ENCODE measurements at regions not wholly inside any gene's neighbourhood (a gene's known extent, or its start where the extent isn't known, plus 50 kb on each side); places are given as distances from the start of the nearest gene placed in this dataset.

GRCh38 chr5:30752015-30752414 is 441.5 kb upstream of the CDH6 start:
- Histone ChIP-seq H3K27me3 (ENCODE audit: insufficient read depth) (no peaks in the 10 kb centered on the region), H3K4me2 (no peak overlapping the region), H3K9me3 (no peaks in the 10 kb centered on the region), H3K27ac (ENCODE audit: low read depth in 2 of 2, low read length in 1 of 2) (no peak overlapping the region), H3K36me3 (replicated peaks in 1 of 2; ENCODE audit: control insufficient read depth in 1 of 2, insufficient read depth in 2 of 2, low read length in 1 of 2) (no peaks in the 10 kb centered on the region), H3K9me2 (no peaks in the 10 kb centered on the region), H3K4me1 (ENCODE audit: control insufficient read depth in 1 of 2, insufficient read depth in 2 of 2, low read depth in 1 of 2, low read length in 1 of 2) (no peaks in the 10 kb centered on the region), H3K79me2 (ENCODE audit: insufficient read depth) (no peaks in the 10 kb centered on the region), H3F3A (replicated peaks; ENCODE audit: insufficient read depth) (no peaks in the 10 kb centered on the region), H4K20me1 (ENCODE audit: insufficient read depth) (no peaks in the 10 kb centered on the region), H2AFZ (ENCODE audit: low read depth) (no peak overlapping the region), H3K9ac (no peak overlapping the region), H3K4me3 (ENCODE audit: low read depth in 2 of 2, low read length in 1 of 2) (no peak overlapping the region)
- POLR2A ChIA-PET, result no interaction called here
- TF ChIP-seq CTCF (IDR thresholded peaks at IDR 0.05), result no peak
- TF ChIP-seq, protein P1, sequence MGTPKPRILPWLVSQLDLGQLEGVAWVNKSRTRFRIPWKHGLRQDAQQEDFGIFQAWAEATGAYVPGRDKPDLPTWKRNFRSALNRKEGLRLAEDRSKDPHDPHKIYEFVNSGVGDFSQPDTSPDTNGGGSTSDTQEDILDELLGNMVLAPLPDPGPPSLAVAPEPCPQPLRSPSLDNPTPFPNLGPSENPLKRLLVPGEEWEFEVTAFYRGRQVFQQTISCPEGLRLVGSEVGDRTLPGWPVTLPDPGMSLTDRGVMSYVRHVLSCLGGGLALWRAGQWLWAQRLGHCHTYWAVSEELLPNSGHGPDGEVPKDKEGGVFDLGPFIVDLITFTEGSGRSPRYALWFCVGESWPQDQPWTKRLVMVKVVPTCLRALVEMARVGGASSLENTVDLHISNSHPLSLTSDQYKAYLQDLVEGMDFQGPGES (IDR thresholded peaks at IDR 0.05; ENCODE audit: low read depth, low read length), result no peak
- TF ChIP-seq GATA2 (CRISPR knock-in tag; IDR thresholded peaks at IDR 0.05), result no peak
- no peak for TF ChIP-seq FOXM1 (IDR thresholded peaks at IDR 0.05; ENCODE audit: low read depth)
- TF ChIP-seq NRF1 (IDR thresholded peaks at IDR 0.05; ENCODE audit: low read depth, low read length), result no peak
- TF ChIP-seq CHD2 (IDR thresholded peaks at IDR 0.05; ENCODE audit: low read length, partially characterized antibody), result no peak
- TF ChIP-seq RAD21 (IDR thresholded peaks at IDR 0.05; ENCODE audit: low read length), result no peak
- TF ChIP-seq, protein P2, sequence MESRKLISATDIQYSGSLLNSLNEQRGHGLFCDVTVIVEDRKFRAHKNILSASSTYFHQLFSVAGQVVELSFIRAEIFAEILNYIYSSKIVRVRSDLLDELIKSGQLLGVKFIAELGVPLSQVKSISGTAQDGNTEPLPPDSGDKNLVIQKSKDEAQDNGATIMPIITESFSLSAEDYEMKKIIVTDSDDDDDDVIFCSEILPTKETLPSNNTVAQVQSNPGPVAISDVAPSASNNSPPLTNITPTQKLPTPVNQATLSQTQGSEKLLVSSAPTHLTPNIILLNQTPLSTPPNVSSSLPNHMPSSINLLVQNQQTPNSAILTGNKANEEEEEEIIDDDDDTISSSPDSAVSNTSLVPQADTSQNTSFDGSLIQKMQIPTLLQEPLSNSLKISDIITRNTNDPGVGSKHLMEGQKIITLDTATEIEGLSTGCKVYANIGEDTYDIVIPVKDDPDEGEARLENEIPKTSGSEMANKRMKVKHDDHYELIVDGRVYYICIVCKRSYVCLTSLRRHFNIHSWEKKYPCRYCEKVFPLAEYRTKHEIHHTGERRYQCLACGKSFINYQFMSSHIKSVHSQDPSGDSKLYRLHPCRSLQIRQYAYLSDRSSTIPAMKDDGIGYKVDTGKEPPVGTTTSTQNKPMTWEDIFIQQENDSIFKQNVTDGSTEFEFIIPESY (IDR thresholded peaks at IDR 0.05; ENCODE audit: borderline replicate concordance, low read depth), result no peak
- no peak for TF ChIP-seq RXRA (IDR thresholded peaks at IDR 0.05; ENCODE audit: borderline replicate concordance, low read depth)
- TF ChIP-seq, protein P3, sequence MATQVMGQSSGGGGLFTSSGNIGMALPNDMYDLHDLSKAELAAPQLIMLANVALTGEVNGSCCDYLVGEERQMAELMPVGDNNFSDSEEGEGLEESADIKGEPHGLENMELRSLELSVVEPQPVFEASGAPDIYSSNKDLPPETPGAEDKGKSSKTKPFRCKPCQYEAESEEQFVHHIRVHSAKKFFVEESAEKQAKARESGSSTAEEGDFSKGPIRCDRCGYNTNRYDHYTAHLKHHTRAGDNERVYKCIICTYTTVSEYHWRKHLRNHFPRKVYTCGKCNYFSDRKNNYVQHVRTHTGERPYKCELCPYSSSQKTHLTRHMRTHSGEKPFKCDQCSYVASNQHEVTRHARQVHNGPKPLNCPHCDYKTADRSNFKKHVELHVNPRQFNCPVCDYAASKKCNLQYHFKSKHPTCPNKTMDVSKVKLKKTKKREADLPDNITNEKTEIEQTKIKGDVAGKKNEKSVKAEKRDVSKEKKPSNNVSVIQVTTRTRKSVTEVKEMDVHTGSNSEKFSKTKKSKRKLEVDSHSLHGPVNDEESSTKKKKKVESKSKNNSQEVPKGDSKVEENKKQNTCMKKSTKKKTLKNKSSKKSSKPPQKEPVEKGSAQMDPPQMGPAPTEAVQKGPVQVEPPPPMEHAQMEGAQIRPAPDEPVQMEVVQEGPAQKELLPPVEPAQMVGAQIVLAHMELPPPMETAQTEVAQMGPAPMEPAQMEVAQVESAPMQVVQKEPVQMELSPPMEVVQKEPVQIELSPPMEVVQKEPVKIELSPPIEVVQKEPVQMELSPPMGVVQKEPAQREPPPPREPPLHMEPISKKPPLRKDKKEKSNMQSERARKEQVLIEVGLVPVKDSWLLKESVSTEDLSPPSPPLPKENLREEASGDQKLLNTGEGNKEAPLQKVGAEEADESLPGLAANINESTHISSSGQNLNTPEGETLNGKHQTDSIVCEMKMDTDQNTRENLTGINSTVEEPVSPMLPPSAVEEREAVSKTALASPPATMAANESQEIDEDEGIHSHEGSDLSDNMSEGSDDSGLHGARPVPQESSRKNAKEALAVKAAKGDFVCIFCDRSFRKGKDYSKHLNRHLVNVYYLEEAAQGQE (IDR thresholded peaks at IDR 0.05; ENCODE audit: low read depth, low read length), result no peak
- no peak for TF ChIP-seq SMC3 (IDR thresholded peaks at IDR 0.05; ENCODE audit: low read depth, low read length)
- no peak for TF ChIP-seq YY1 (IDR thresholded peaks at IDR 0.05; ENCODE audit: low read depth)
- TF ChIP-seq MEF2A (IDR thresholded peaks at IDR 0.05; ENCODE audit: borderline replicate concordance, low read depth), result no peak
- no peak for TF ChIP-seq JUND (IDR thresholded peaks at IDR 0.05)
- no peak for TF ChIP-seq EZH2phosphoT487 (IDR thresholded peaks at IDR 0.05; ENCODE audit: borderline replicate concordance, low read depth)
- TF ChIP-seq FOSL2 (IDR thresholded peaks at IDR 0.05; ENCODE audit: borderline replicate concordance, low read depth), result no peak
- TF ChIP-seq TEAD4 (IDR thresholded peaks at IDR 0.05; ENCODE audit: borderline replicate concordance, insufficient read depth), result no peak
- no peak for TF ChIP-seq GABPA (IDR thresholded peaks at IDR 0.05; ENCODE audit: low read depth)
- TF ChIP-seq SIN3A (IDR thresholded peaks at IDR 0.05; ENCODE audit: borderline replicate concordance, low read depth, low read length), result no peak
- DNase-seq, result no peak
- 4% methylated on average over 2 of the region's 2 CpGs for whole genome bisulfite sequencing (ENCODE audit: low lambda C conversion rate)
- CTCF ChIA-PET, result interaction anchor here (0.8 kb wide), 1 partner anchor 8 kb away, joined by 3 read pairs; no protein-coding TSS in a partner anchor

Measured in SK-N-SH (cell line).